Activated T-helper 2 cell treated with anti-CD3 and anti-CD28 coated beads, Interferon-gamma antibody, Interleukin-2, Interleukin-4, amounts not matched to agents 10 μg/mL and 5 μg/mL and 100 μg/mL, durations not matched to agents 14 hours and 24 hours and 36 hours (primary cell): ENCODE measurements at regions not wholly inside any gene's neighbourhood (a gene's known extent, or its start where the extent isn't known, plus 50 kb on each side); places are given as distances from the start of the nearest gene placed in this dataset.

ENCODE experiments used
- DNase-seq: peaks from one replicate; pipeline ENCODE4 v3.0.0; 2021; ENCODE audit warnings: low spot score
- H3K27ac Mint-ChIP-seq: one replicate; pipeline ENCODE4 v1.8.0; 2021; ENCODE audit warnings: mixed read lengths
- H3K27me3 Mint-ChIP-seq: one replicate; pipeline ENCODE4 v1.8.0; 2021; ENCODE audit warnings: low read depth, mixed read lengths
- H3K36me3 Mint-ChIP-seq: one replicate; pipeline ENCODE4 v1.8.0; 2021; ENCODE audit warnings: low read depth, mixed read lengths
- H3K4me1 Mint-ChIP-seq: one replicate; pipeline ENCODE4 v1.8.0; 2021; ENCODE audit warnings: low read depth, mixed read lengths
- H3K4me3 Mint-ChIP-seq: one replicate; pipeline ENCODE4 v1.8.0; 2021; ENCODE audit warnings: low read depth, mild to moderate bottlenecking, moderate library complexity, mixed read lengths
- H3K9me3 Mint-ChIP-seq: one replicate; pipeline ENCODE4 v1.8.0; 2021; ENCODE audit warnings: mixed read lengths
- intact Hi-C: fragments of 100-400 bp; cut with micrococcal nuclease; formaldehyde crosslinking; loops from one replicate; pipeline ENCODE4 v1.15.1; 2023

GRCh38 chr13:64867856-64868255 is 2362.3 kb downstream of the PCDH9 start:
- Mint-ChIP-seq H3K36me3 (no peaks in the 10 kb centered on the region), H3K9me3 (peaks cover 35% of the 10 kb centered on the region), H3K27ac (no peak overlapping the region), H3K27me3 (no peaks in the 10 kb centered on the region), H3K4me3 (no peak overlapping the region), H3K4me1 (no peaks in the 10 kb centered on the region)
- intact Hi-C loops: no loop called here
- no peak for DNase-seq

GRCh38 chr13:64866331-64866730 is 2363.8 kb downstream of the PCDH9 start:
- H3K9me3 Mint-ChIP-seq: peaks cover 33% of the 10 kb centered on the region
- H3K27ac Mint-ChIP-seq: no peak overlapping the region
- no peak for DNase-seq
- H3K27me3 Mint-ChIP-seq: no peaks in the 10 kb centered on the region
- intact Hi-C loops: no loop called here
- H3K4me1 Mint-ChIP-seq: no peaks in the 10 kb centered on the region
- H3K36me3 Mint-ChIP-seq: no peaks in the 10 kb centered on the region
- H3K4me3 Mint-ChIP-seq: no peak overlapping the region

DNA sequence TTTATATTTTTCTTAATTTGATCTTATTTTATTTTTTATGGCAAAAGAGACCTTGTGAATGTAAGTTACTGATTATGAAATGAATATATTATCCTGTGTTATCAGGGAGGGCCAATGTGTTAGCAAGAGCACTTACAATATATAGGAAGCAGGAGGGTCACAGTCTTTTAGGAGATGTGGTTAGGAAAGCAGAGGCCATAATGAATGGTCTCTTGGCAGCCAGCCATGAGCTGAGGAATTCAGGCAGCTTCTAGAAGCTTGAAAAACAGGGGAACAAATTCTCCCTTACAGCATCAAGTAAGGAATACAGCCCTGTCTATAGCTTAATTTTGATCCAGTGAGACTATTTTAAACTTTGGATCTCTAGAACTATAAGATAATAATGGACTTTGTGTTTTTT is 2374.6 kb downstream of the PCDH9 start:
- DNase-seq: no peak
- no peak overlapping the region for H3K4me3 Mint-ChIP-seq
- H3K27ac Mint-ChIP-seq: no peak overlapping the region
- H3K27me3 Mint-ChIP-seq: no peaks in the 10 kb centered on the region
- no peaks in the 10 kb centered on the region for H3K36me3 Mint-ChIP-seq
- intact Hi-C loops: no loop called here
- peaks cover 26% of the 10 kb centered on the region for H3K9me3 Mint-ChIP-seq
- no peaks in the 10 kb centered on the region for H3K4me1 Mint-ChIP-seq

- Mint-ChIP-seq H3K9me3 (peaks cover 16% of the 10 kb centered on the region), H3K27ac (no peak overlapping the region), H3K27me3 (no peaks in the 10 kb centered on the region), H3K4me1 (no peaks in the 10 kb centered on the region), H3K4me3 (no peak overlapping the region), H3K36me3 (no peaks in the 10 kb centered on the region)
- intact Hi-C loops: no loop called here
- no peak for DNase-seq
Observed at GRCh38 chr13:64850017-64850416, 2380.1 kb downstream of the PCDH9 start.

- Mint-ChIP-seq H3K27ac (no peak overlapping the region), H3K4me3 (no peak overlapping the region), H3K9me3 (peaks cover 20% of the 10 kb centered on the region), H3K27me3 (no peaks in the 10 kb centered on the region), H3K4me1 (no peaks in the 10 kb centered on the region), H3K36me3 (no peaks in the 10 kb centered on the region)
- intact Hi-C loops: no loop called here
- no peak for DNase-seq
Observed at GRCh38 chr13:64849196-64849595, 2380.9 kb downstream of the PCDH9 start.

DNA sequence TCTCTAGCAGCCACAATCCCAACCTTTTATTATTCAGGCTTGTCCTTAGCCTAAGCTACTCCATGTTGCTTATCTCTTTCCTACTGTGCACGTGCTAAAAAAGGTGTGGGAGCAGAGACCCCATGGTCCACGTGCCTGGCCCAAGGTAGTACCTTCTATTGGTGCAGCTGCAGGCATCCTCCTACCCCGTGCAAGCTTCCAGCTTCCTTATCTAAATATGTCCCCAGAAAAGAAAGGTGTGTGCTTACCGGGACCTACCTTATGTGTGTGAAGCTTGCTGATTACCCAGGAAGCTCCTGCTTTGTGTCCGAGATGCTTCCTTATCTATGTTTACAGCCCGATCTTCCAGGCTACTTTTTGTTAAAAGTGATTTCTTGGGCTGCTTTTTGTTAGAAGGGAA is 2382.4 kb downstream of the PCDH9 start:
- Mint-ChIP-seq H3K4me1 (no peaks in the 10 kb centered on the region), H3K27ac (no peak overlapping the region), H3K27me3 (no peaks in the 10 kb centered on the region), H3K36me3 (no peaks in the 10 kb centered on the region), H3K9me3 (peaks cover 17% of the 10 kb centered on the region), H3K4me3 (no peak overlapping the region)
- no peak for DNase-seq
- intact Hi-C loops: no loop called here

DNA sequence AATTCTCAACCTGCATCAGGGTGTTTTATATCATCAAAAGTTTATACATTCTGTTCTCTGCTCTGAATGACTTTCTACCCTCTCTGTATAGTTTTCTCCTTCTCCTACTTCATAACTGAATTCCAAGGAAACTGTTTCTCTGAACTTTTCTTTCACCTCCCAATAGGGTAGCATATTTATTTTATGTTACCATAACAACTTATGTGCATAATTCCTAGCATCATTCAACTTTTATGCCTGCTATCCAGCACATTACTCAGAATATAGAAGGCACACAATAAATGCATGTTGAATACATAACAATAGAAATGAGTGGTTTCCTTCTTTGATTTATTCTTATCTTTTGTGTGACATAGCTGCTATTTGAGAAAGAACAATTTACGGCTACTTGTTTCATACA is 2385.0 kb downstream of the PCDH9 start:
- no peaks in the 10 kb centered on the region for H3K36me3 Mint-ChIP-seq
- no peaks in the 10 kb centered on the region for H3K4me1 Mint-ChIP-seq
- DNase-seq: no peak
- no peak overlapping the region for H3K4me3 Mint-ChIP-seq
- H3K27ac Mint-ChIP-seq: no peak overlapping the region
- intact Hi-C loops: no loop called here
- H3K27me3 Mint-ChIP-seq: no peaks in the 10 kb centered on the region
- peaks cover 32% of the 10 kb centered on the region for H3K9me3 Mint-ChIP-seq

GRCh38 chr13:64819081-64819480 is 2411.1 kb downstream of the PCDH9 start:
- Mint-ChIP-seq H3K36me3 (no peaks in the 10 kb centered on the region), H3K4me3 (no peak overlapping the region), H3K27ac (no peak overlapping the region), H3K27me3 (no peaks in the 10 kb centered on the region), H3K4me1 (no peaks in the 10 kb centered on the region), H3K9me3 (peaks cover 32% of the 10 kb centered on the region)
- intact Hi-C loops: no loop called here
- no peak for DNase-seq

DNA sequence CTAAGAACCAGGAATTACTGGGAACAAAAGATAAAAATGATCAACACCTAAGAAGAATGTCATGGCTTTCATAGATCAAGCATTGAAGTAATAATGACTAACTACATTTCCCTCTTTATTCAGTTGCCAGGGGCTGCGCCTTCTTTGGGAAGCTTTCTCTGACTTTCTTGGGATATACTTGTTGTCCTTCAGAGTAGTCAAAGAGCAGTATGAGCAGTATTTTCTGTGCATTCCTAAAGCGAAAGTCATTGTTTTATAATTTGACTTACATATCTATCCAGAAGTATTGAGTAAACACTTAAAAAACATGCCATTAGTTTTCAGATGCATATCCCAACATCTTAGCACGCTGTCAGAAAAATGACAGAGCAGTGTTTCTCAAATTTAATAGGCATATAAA is 2412.4 kb downstream of the PCDH9 start:
- H3K9me3 Mint-ChIP-seq: peaks cover 35% of the 10 kb centered on the region
- DNase-seq: no peak
- H3K4me1 Mint-ChIP-seq: no peaks in the 10 kb centered on the region
- intact Hi-C loops: no loop called here
- no peaks in the 10 kb centered on the region for H3K36me3 Mint-ChIP-seq
- no peak overlapping the region for H3K4me3 Mint-ChIP-seq
- H3K27me3 Mint-ChIP-seq: no peaks in the 10 kb centered on the region
- no peak overlapping the region for H3K27ac Mint-ChIP-seq

DNA sequence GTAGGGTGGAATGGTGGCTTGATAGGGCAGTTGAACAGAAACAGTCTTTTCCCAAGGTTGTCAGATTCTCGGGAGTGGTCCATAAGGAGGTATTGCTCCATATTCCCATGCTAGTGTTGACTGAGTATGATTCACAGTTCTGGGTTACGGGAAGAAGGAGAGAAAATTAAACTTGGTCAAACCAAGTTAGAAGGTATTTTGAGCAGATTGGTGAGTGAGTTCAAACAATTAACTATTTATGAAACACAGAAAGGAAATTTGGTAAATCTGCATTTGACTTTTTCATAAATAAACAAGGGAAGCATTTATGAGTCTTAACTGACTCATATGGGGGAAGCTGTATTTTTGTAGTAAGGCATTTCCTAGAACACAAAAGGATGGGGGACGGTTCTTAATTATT is 2419.4 kb downstream of the PCDH9 start:
- intact Hi-C loops: no loop called here
- DNase-seq: no peak
- Mint-ChIP-seq H3K36me3 (no peaks in the 10 kb centered on the region), H3K4me1 (no peaks in the 10 kb centered on the region), H3K27ac (no peak overlapping the region), H3K4me3 (no peak overlapping the region), H3K27me3 (no peaks in the 10 kb centered on the region), H3K9me3 (peaks cover 40% of the 10 kb centered on the region)

DNA sequence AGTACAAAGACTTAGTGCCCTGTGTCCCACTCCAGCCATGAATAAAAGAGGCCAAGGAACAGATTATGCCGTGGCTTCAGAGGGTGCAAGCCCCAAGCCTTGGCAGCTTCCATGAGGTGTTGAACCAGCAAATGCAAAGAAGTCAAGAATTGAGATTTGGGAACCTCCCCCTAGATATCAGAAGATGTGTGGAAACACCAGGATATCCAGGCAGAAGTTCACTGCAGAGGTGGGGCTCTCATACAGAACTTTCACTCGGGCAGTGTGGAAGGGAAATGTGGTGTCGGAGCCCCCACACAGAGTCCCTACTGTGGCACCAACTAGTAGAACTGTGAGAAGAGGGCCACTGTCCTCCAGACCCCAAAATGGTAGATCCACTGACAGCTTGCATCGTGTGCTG is 2421.4 kb downstream of the PCDH9 start:
- Mint-ChIP-seq H3K36me3 (no peaks in the 10 kb centered on the region), H3K9me3 (peaks cover 39% of the 10 kb centered on the region), H3K4me3 (no peak overlapping the region), H3K27ac (no peak overlapping the region), H3K27me3 (no peaks in the 10 kb centered on the region), H3K4me1 (no peaks in the 10 kb centered on the region)
- DNase-seq: no peak
- intact Hi-C loops: no loop called here

GRCh38 chr13:64801768-64802167 is 2428.4 kb downstream of the PCDH9 start:
- H3K27me3 Mint-ChIP-seq: no peaks in the 10 kb centered on the region
- H3K36me3 Mint-ChIP-seq: no peaks in the 10 kb centered on the region
- H3K27ac Mint-ChIP-seq: no peak overlapping the region
- DNase-seq: no peak
- no peaks in the 10 kb centered on the region for H3K4me1 Mint-ChIP-seq
- H3K9me3 Mint-ChIP-seq: peaks cover 21% of the 10 kb centered on the region
- no peak overlapping the region for H3K4me3 Mint-ChIP-seq
- intact Hi-C loops: no loop called here

DNA sequence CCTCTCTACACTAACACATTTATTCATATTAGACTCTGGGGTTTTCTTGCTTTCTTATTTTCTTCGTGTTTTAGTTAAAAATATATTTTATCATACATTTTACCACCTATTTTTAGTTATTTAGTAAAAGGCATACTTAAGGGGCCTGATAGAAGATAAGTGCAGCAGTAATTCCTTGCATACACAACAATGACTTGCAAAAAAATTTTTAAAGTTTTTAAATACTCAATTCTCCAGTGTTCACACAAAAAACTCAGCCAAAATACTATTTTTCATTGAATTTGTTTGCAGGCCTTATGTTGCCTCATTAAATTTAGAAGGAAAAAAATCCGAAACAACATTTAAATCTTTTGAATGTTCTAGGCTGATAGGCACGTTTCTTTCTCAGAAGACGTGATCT is 2431.7 kb downstream of the PCDH9 start:
- peaks cover 36% of the 10 kb centered on the region for H3K9me3 Mint-ChIP-seq
- no peak overlapping the region for H3K27ac Mint-ChIP-seq
- H3K4me3 Mint-ChIP-seq: no peak overlapping the region
- intact Hi-C loops: no loop called here
- no peaks in the 10 kb centered on the region for H3K27me3 Mint-ChIP-seq
- no peaks in the 10 kb centered on the region for H3K4me1 Mint-ChIP-seq
- DNase-seq: no peak
- H3K36me3 Mint-ChIP-seq: no peaks in the 10 kb centered on the region

- no peak for DNase-seq
- Mint-ChIP-seq H3K36me3 (no peaks in the 10 kb centered on the region), H3K27ac (no peak overlapping the region), H3K4me1 (no peaks in the 10 kb centered on the region), H3K4me3 (no peak overlapping the region), H3K9me3 (peaks cover 59% of the 10 kb centered on the region), H3K27me3 (no peaks in the 10 kb centered on the region)
- intact Hi-C loops: no loop called here
Observed at GRCh38 chr13:64793592-64793991, 2436.5 kb downstream of the PCDH9 start.
